ENCODE measurements at regions not wholly inside any gene's neighbourhood (a gene's known extent, or its start where the extent isn't known, plus 50 kb on each side); places are given as distances from the start of the nearest gene placed in this dataset.
"Not testable (repeated sequence)": the region's sequence is repeated elsewhere in the genome, so short reads cannot be mapped to it uniquely, and the experiment has no call there.

DNA sequence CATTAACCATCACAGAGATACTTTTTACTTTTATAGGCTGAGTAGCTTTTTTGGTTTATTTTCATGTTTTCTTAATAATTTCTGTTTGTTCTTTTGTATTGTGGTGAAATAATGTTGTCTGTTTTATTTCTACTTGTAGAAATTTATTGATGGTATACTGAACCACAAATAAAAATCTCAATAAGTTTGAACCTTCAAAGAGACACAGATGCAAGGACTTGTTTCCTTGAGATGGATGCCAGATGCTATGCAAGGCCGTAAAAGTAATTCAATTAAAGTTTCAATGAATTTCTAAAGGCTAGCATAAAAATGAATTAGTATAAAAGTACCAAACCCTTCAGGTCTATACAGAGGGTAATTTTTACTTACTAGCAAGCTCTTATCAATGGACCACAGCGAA, 873.5 kb downstream of the TTLL7 start:
- H3K27ac ChIP-seq (ENCODE audit: low read depth, low read length), result no peak overlapping the region
- no peaks in the 10 kb centered on the region for H3F3A ChIP-seq (ENCODE audit: control insufficient read depth, insufficient read depth)
- H3K27me3 ChIP-seq (ENCODE audit: control insufficient read depth, low read length), result no peaks in the 10 kb centered on the region
- H3K4me3 ChIP-seq (ENCODE audit: low read length), result no peak overlapping the region
- no peaks in the 10 kb centered on the region for H3K9me3 ChIP-seq (ENCODE audit: control insufficient read depth, insufficient read depth, low read length)
- TF ChIP-seq, protein P1, sequence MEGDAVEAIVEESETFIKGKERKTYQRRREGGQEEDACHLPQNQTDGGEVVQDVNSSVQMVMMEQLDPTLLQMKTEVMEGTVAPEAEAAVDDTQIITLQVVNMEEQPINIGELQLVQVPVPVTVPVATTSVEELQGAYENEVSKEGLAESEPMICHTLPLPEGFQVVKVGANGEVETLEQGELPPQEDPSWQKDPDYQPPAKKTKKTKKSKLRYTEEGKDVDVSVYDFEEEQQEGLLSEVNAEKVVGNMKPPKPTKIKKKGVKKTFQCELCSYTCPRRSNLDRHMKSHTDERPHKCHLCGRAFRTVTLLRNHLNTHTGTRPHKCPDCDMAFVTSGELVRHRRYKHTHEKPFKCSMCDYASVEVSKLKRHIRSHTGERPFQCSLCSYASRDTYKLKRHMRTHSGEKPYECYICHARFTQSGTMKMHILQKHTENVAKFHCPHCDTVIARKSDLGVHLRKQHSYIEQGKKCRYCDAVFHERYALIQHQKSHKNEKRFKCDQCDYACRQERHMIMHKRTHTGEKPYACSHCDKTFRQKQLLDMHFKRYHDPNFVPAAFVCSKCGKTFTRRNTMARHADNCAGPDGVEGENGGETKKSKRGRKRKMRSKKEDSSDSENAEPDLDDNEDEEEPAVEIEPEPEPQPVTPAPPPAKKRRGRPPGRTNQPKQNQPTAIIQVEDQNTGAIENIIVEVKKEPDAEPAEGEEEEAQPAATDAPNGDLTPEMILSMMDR (IDR thresholded peaks at IDR 0.05; ENCODE audit: low read depth, low read length, poor library complexity, severe bottlenecking), result no peak
- TF ChIP-seq EZH2phosphoT487 (IDR thresholded peaks at IDR 0.05; ENCODE audit: borderline replicate concordance, low read length), result no peak
- H3K9me2 ChIP-seq (replicated peaks; ENCODE audit: control insufficient read depth, low read length), result no peaks in the 10 kb centered on the region
- no peak overlapping the region for H3K4me2 ChIP-seq (ENCODE audit: low read length)
- H3K79me2 ChIP-seq (ENCODE audit: control insufficient read depth, low read length), result no peaks in the 10 kb centered on the region
- H4K20me1 ChIP-seq (ENCODE audit: control insufficient read depth, insufficient read depth, low read depth, low read length), result no peaks in the 10 kb centered on the region
- no peaks in the 10 kb centered on the region for H3K36me3 ChIP-seq (ENCODE audit: control insufficient read depth, low read length)
- H3K4me1 ChIP-seq (ENCODE audit: control insufficient read depth, low read length), result no peaks in the 10 kb centered on the region

DNA sequence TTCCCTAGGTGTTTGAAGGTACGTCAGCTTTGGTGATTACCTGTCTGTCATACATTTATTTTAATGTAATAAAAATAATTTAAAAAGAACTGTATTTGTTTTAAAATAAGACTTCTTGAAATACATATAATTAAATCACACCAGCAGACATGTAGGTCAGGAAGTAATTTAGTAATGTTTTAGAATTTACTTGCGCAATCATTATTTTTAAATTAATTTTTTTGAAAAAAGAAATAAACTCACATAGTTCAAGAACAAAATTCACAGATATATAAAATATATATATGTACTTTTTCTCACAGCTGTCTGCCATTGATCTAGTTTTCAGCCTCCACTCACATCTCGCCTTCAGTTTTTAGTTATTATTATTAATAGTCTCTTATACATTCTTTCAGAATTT, 875.9 kb downstream of the TTLL7 start:
- H3K9me3 ChIP-seq (ENCODE audit: control insufficient read depth, insufficient read depth, low read length), result no peaks in the 10 kb centered on the region
- no peaks in the 10 kb centered on the region for H3K9me2 ChIP-seq (replicated peaks; ENCODE audit: control insufficient read depth, low read length)
- no peak for TF ChIP-seq EZH2phosphoT487 (IDR thresholded peaks at IDR 0.05; ENCODE audit: borderline replicate concordance, low read length)
- TF ChIP-seq, protein P1 (IDR thresholded peaks at IDR 0.05; ENCODE audit: low read depth, low read length, poor library complexity, severe bottlenecking), result no peak
- H3K27me3 ChIP-seq (ENCODE audit: control insufficient read depth, low read length), result no peaks in the 10 kb centered on the region
- no peaks in the 10 kb centered on the region for H3F3A ChIP-seq (ENCODE audit: control insufficient read depth, insufficient read depth)
- H4K20me1 ChIP-seq (ENCODE audit: control insufficient read depth, insufficient read depth, low read depth, low read length), result no peaks in the 10 kb centered on the region
- no peak overlapping the region for H3K27ac ChIP-seq (ENCODE audit: low read depth, low read length)
- no peaks in the 10 kb centered on the region for H3K36me3 ChIP-seq (ENCODE audit: control insufficient read depth, low read length)
- H3K4me3 ChIP-seq (ENCODE audit: low read length), result no peak overlapping the region
- no peaks in the 10 kb centered on the region for H3K4me1 ChIP-seq (ENCODE audit: control insufficient read depth, low read length)
- no peaks in the 10 kb centered on the region for H3K79me2 ChIP-seq (ENCODE audit: control insufficient read depth, low read length)
- no peak overlapping the region for H3K4me2 ChIP-seq (ENCODE audit: low read length)

DNA sequence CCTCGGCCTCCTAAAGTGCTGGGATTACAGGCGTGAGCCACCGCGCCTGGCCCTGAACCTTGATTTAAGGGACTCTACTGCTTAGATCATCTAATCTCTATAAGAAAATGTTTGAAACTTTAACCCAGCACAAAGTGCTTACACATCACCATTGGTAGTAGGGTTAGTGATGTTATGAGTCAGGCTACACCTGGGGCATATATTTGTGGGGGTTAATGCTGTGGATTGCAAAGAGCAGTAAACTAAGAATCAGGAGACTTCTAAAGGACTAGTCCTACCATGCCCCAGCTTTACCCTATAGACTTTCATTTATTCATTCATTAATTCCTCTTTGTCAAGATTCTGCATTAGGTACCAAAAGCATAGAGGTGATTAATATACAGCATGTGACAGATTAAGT, 880.5 kb downstream of the TTLL7 start:
- no peaks in the 10 kb centered on the region for H3K4me1 ChIP-seq (ENCODE audit: control insufficient read depth, low read length)
- H3K79me2 ChIP-seq (ENCODE audit: control insufficient read depth, low read length), result no peaks in the 10 kb centered on the region
- H3K4me2 ChIP-seq (ENCODE audit: low read length), result no peak overlapping the region
- no peaks in the 10 kb centered on the region for H3K27me3 ChIP-seq (ENCODE audit: control insufficient read depth, low read length)
- no peaks in the 10 kb centered on the region for H3K9me2 ChIP-seq (replicated peaks; ENCODE audit: control insufficient read depth, low read length)
- H3K4me3 ChIP-seq (ENCODE audit: low read length), result no peak overlapping the region
- H3K27ac ChIP-seq (ENCODE audit: low read depth, low read length), result no peak overlapping the region
- H4K20me1 ChIP-seq (ENCODE audit: control insufficient read depth, insufficient read depth, low read depth, low read length), result no peaks in the 10 kb centered on the region
- TF ChIP-seq, protein P1 (IDR thresholded peaks at IDR 0.05; ENCODE audit: low read depth, low read length, poor library complexity, severe bottlenecking), result no peak
- TF ChIP-seq EZH2phosphoT487 (IDR thresholded peaks at IDR 0.05; ENCODE audit: borderline replicate concordance, low read length), result no peak
- no peaks in the 10 kb centered on the region for H3K9me3 ChIP-seq (ENCODE audit: control insufficient read depth, insufficient read depth, low read length)
- no peaks in the 10 kb centered on the region for H3F3A ChIP-seq (ENCODE audit: control insufficient read depth, insufficient read depth)
- no peaks in the 10 kb centered on the region for H3K36me3 ChIP-seq (ENCODE audit: control insufficient read depth, low read length)

DNA sequence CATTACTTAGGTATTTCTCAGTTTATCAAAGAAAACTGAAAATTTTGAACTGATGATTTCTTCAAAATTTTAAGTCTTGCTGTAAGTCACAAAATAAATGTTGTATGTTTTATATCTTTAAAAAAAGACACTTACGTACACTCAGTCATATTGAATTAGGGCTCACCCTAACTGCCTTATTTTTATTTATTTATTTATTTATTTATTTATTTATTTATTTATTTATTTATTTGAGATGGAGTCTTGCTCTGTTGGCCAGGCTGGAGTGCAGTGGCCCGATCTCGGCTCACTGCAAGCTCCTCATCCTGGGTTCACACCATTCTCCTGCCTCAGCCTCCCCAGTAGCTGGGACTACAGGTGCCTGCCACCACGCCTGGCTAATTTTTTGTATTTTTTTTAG, 881.9 kb downstream of the TTLL7 start:
- not testable (repeated sequence) for H3K36me3 ChIP-seq (ENCODE audit: control insufficient read depth, low read length); H3K9me2 ChIP-seq (replicated peaks; ENCODE audit: control insufficient read depth, low read length); H3K27ac ChIP-seq (ENCODE audit: low read depth, low read length); H3K79me2 ChIP-seq (ENCODE audit: control insufficient read depth, low read length); H3K4me1 ChIP-seq (ENCODE audit: control insufficient read depth, low read length); H3K4me3 ChIP-seq (ENCODE audit: low read length); H3F3A ChIP-seq (ENCODE audit: control insufficient read depth, insufficient read depth); H3K4me2 ChIP-seq (ENCODE audit: low read length); H3K27me3 ChIP-seq (ENCODE audit: control insufficient read depth, low read length); H4K20me1 ChIP-seq (ENCODE audit: control insufficient read depth, insufficient read depth, low read depth, low read length); H3K9me3 ChIP-seq (ENCODE audit: control insufficient read depth, insufficient read depth, low read length)
